Endothelial cell (in vitro differentiated cells): ENCODE measurements at regions not wholly inside any gene's neighbourhood (a gene's known extent, or its start where the extent isn't known, plus 50 kb on each side); places are given as distances from the start of the nearest gene placed in this dataset.
"Not testable (repeated sequence)": the region's sequence is repeated elsewhere in the genome, so short reads cannot be mapped to it uniquely, and the experiment has no call there.

Experiments
- DNase-seq: peaks from one replicate; pipeline ENCODE4 v3.0.0; 2021; ENCODE audit warnings: low spot score
- H3K27ac Mint-ChIP-seq: one replicate; pipeline ENCODE4 v1.8.0; 2021; ENCODE audit warnings: mixed read lengths, inconsistent platforms; ENCODE audit not compliant: unreplicated experiment
- H3K27me3 Mint-ChIP-seq: one replicate; pipeline ENCODE4 v1.8.0; 2021; ENCODE audit warnings: mild to moderate bottlenecking, moderate library complexity, mixed read lengths, inconsistent platforms; ENCODE audit not compliant: unreplicated experiment
- H3K36me3 Mint-ChIP-seq: one replicate; pipeline ENCODE4 v1.8.0; 2021; ENCODE audit warnings: mild to moderate bottlenecking, low read depth, mixed read lengths, inconsistent platforms; ENCODE audit not compliant: unreplicated experiment
- H3K4me1 Mint-ChIP-seq: one replicate; pipeline ENCODE4 v1.8.0; 2021; ENCODE audit warnings: mild to moderate bottlenecking, mixed read lengths, inconsistent platforms; ENCODE audit not compliant: unreplicated experiment
- H3K4me3 Mint-ChIP-seq: one replicate; pipeline ENCODE4 v1.8.0; 2021; ENCODE audit warnings: mild to moderate bottlenecking, mixed read lengths, inconsistent platforms; ENCODE audit not compliant: unreplicated experiment
- H3K9me3 Mint-ChIP-seq: one replicate; pipeline ENCODE4 v1.8.0; 2021; ENCODE audit warnings: mixed read lengths, inconsistent platforms; ENCODE audit not compliant: unreplicated experiment
- CTCF ChIP-seq: fragments of 200-600 bp; sonication (generic); IDR thresholded peaks from one replicate; pipeline ENCODE4 v1.5.0; 2021; ENCODE audit warnings: antibody characterized with exemption; ENCODE audit not compliant: unreplicated experiment

- no peak for TF ChIP-seq CTCF
- Mint-ChIP-seq H3K4me1 (no peaks in the 10 kb centered on the region), H3K4me3 (no peak overlapping the region), H3K36me3 (no peaks in the 10 kb centered on the region), H3K9me3 (no peaks in the 10 kb centered on the region), H3K27me3 (no peaks in the 10 kb centered on the region), H3K27ac (no peak overlapping the region)
- no peak for DNase-seq
These were observed 344.2 kb upstream of the KIAA1217 start for GRCh38 chr10:23864631-23865147.

- not testable (repeated sequence) for H3K9me3 Mint-ChIP-seq, H3K4me3 Mint-ChIP-seq, H3K27ac Mint-ChIP-seq, DNase-seq, H3K4me1 Mint-ChIP-seq, H3K27me3 Mint-ChIP-seq, H3K36me3 Mint-ChIP-seq
These were observed 342.0 kb upstream of the KIAA1217 start for GRCh38 chr10:23866985-23867384.

GRCh38 chr10:23868121-23868520 is 340.8 kb upstream of the KIAA1217 start:
- Mint-ChIP-seq H3K4me3 (no peak overlapping the region), H3K36me3 (no peaks in the 10 kb centered on the region), H3K27me3 (no peaks in the 10 kb centered on the region), H3K4me1 (peaks cover 6% of the 10 kb centered on the region), H3K9me3 (no peaks in the 10 kb centered on the region), H3K27ac (no peak overlapping the region)
- no peak for TF ChIP-seq CTCF
- no peak for DNase-seq

- no peak for DNase-seq
- H3K9me3 Mint-ChIP-seq = no peaks in the 10 kb centered on the region
- peaks cover 6% of the 10 kb centered on the region for H3K4me1 Mint-ChIP-seq
- TF ChIP-seq CTCF = no peak
- H3K27me3 Mint-ChIP-seq = no peaks in the 10 kb centered on the region
- H3K36me3 Mint-ChIP-seq = no peaks in the 10 kb centered on the region
- no peak overlapping the region for H3K27ac Mint-ChIP-seq
- no peak overlapping the region for H3K4me3 Mint-ChIP-seq
These were observed 339.4 kb upstream of the KIAA1217 start for GRCh38 chr10:23869548-23869947.

GRCh38 chr10:23869996-23870395 is 338.9 kb upstream of the KIAA1217 start:
- Mint-ChIP-seq H3K4me3 (no peak overlapping the region), H3K9me3 (no peaks in the 10 kb centered on the region), H3K27me3 (no peaks in the 10 kb centered on the region), H3K27ac (no peak overlapping the region), H3K4me1 (peaks cover 6% of the 10 kb centered on the region), H3K36me3 (no peaks in the 10 kb centered on the region)
- DNase-seq = no peak
- TF ChIP-seq CTCF = no peak
